Left ventricle myocardium inferior (tissue), 1 donor: ENCODE measurements at regions not wholly inside any gene's neighbourhood (a gene's known extent, or its start where the extent isn't known, plus 50 kb on each side); places are given as distances from the start of the nearest gene placed in this dataset.
"Not testable (repeated sequence)": the region's sequence is repeated elsewhere in the genome, so short reads cannot be mapped to it uniquely, and the experiment has no call there.

Experiments used
- DNase-seq: peaks from one replicate; pipeline ENCODE4 v3.0.0-alpha.2; 2020
- H3K27ac ChIP-seq: fragments of 200-600 bp; replicated peaks from 2 replicates; pipeline ENCODE4 v1.8.0; 2021
- H3K27me3 ChIP-seq: fragments of 200-600 bp; 2 replicates; pipeline ENCODE4 v1.8.0; 2021; ENCODE audit warnings: low read depth
- H3K36me3 ChIP-seq: fragments of 200-600 bp; 2 replicates; pipeline ENCODE4 v1.8.0; 2021
- H3K4me1 ChIP-seq: fragments of 200-600 bp; 2 replicates; pipeline ENCODE4 v1.8.0; 2021
- H3K4me3 ChIP-seq: fragments of 200-600 bp; 2 replicates; pipeline ENCODE4 v1.8.0; 2021; ENCODE audit warnings: mild to moderate bottlenecking, moderate library complexity
- H3K9me3 ChIP-seq: fragments of 200-600 bp; replicated peaks from 2 replicates; pipeline ENCODE4 v1.8.0; 2021
- CTCF ChIP-seq: fragments of 200-600 bp; IDR thresholded peaks from 2 replicates; pipeline ENCODE4 v1.8.0; 2021; ENCODE audit warnings: antibody characterized with exemption, mild to moderate bottlenecking, borderline replicate concordance
- intact Hi-C: fragments of 100-400 bp; cut with micrococcal nuclease; formaldehyde crosslinking; loops from one replicate; pipeline ENCODE4 v1.11.0; 2022
- donor health status: DM: no; HTN: yes; CAD: no; lungs with severe emphysema.

- H3K4me3 ChIP-seq: no peak overlapping the region
- peaks cover 16% of the 10 kb centered on the region for H3K4me1 ChIP-seq
- H3K36me3 ChIP-seq: no peaks in the 10 kb centered on the region
- no peak overlapping the region for H3K27ac ChIP-seq
- no peak for DNase-seq
- H3K27me3 ChIP-seq: no peaks in the 10 kb centered on the region
- intact Hi-C loops: no loop called here
- no peak for TF ChIP-seq CTCF
- no peaks in the 10 kb centered on the region for H3K9me3 ChIP-seq
Observed at GRCh38 chr4:138866314-138866713, 149.3 kb upstream of the NOCT start.

- DNase-seq: no peak
- TF ChIP-seq CTCF: no peak
- Histone ChIP-seq H3K27ac (no peak overlapping the region), H3K27me3 (no peaks in the 10 kb centered on the region), H3K36me3 (no peaks in the 10 kb centered on the region), H3K9me3 (no peaks in the 10 kb centered on the region), H3K4me3 (no peak overlapping the region), H3K4me1 (peaks cover 12% of the 10 kb centered on the region)
- intact Hi-C loops: no loop called here
Observed at GRCh38 chr4:138865765-138866164, 149.8 kb upstream of the NOCT start.

- no peak for DNase-seq
- Histone ChIP-seq H3K27me3 (no peaks in the 10 kb centered on the region), H3K9me3 (no peaks in the 10 kb centered on the region), H3K36me3 (no peaks in the 10 kb centered on the region), H3K27ac (no peak overlapping the region), H3K4me3 (no peak overlapping the region), H3K4me1 (peaks cover 8% of the 10 kb centered on the region)
- no peak for TF ChIP-seq CTCF
- intact Hi-C loops: no loop called here
Observed at GRCh38 chr4:138864961-138865720, 150.4 kb upstream of the NOCT start.

GRCh38 chr4:138863160-138863559 is 152.4 kb upstream of the NOCT start:
- H3K27ac ChIP-seq: no peak overlapping the region
- no peaks in the 10 kb centered on the region for H3K4me1 ChIP-seq
- no peak for DNase-seq
- no peaks in the 10 kb centered on the region for H3K9me3 ChIP-seq
- no peaks in the 10 kb centered on the region for H3K27me3 ChIP-seq
- H3K4me3 ChIP-seq: no peak overlapping the region
- intact Hi-C loops: no loop called here
- no peaks in the 10 kb centered on the region for H3K36me3 ChIP-seq
- TF ChIP-seq CTCF: no peak

- H3K9me3 ChIP-seq: no peaks in the 10 kb centered on the region
- H3K4me1 ChIP-seq: no peaks in the 10 kb centered on the region
- no peak overlapping the region for H3K27ac ChIP-seq
- intact Hi-C loops: no loop called here
- no peaks in the 10 kb centered on the region for H3K27me3 ChIP-seq
- DNase-seq: no peak
- no peaks in the 10 kb centered on the region for H3K36me3 ChIP-seq
- TF ChIP-seq CTCF: no peak
- H3K4me3 ChIP-seq: no peak overlapping the region
Observed at GRCh38 chr4:138861135-138861534, 154.4 kb upstream of the NOCT start.

- H3K36me3 ChIP-seq, H3K4me1 ChIP-seq, H3K27me3 ChIP-seq, H3K9me3 ChIP-seq, intact Hi-C loops, H3K4me3 ChIP-seq, DNase-seq, H3K27ac ChIP-seq: not testable (repeated sequence)
Observed at GRCh38 chr4:138860357-138860756, 155.2 kb upstream of the NOCT start.
